Lower leg skin (tissue), 4 donors: ENCODE measurements at regions not wholly inside any gene's neighbourhood (a gene's known extent, or its start where the extent isn't known, plus 50 kb on each side); places are given as distances from the start of the nearest gene placed in this dataset.

ENCODE experiments used
- DNase-seq, 2 donors: peaks; one replicate each; pipeline ENCODE4 v3.0.0-alpha.2; 2019; ENCODE audit warnings: low spot score in 2 of 2
- H3K4me3 ChIP-seq: fragments of 200-600 bp; sonication (generic); 2 replicates; pipeline ENCODE4 v1.5.1; 2017; ENCODE audit warnings: mild to moderate bottlenecking, low read depth; ENCODE audit not compliant: poor library complexity, severe bottlenecking
- POLR2A ChIP-seq, 2 donors: fragments of 450-650 bp; IDR thresholded peaks; one replicate each; pipeline ENCODE4 v1.6.1; 2016 to 2017; ENCODE audit warnings: antibody characterized with exemption in 2 of 2, mild to moderate bottlenecking in 1 of 2, moderate library complexity in 1 of 2
- WGBS, 2 donors: methylation state at CpG; one replicate each; pipeline ENCODE4 v1.1.5; 2018; 5-methylcytosine and 5-hydroxymethylcytosine counted together
- intact Hi-C: fragments of 100-400 bp; cut with DNase I; formaldehyde crosslinking; loops from one replicate; pipeline ENCODE4 v1.15.0; 2023; ENCODE audit warnings: low total_unique reads
- TF ChIP-seq, protein P1 (sequence below), 3 donors: fragments of 450-650 bp; IDR thresholded peaks; one replicate each; pipeline ENCODE4 v1.5.1; 2016; ENCODE audit warnings: antibody characterized with exemption in 3 of 3, mild to moderate bottlenecking in 3 of 3, moderate library complexity in 2 of 3

DNA sequence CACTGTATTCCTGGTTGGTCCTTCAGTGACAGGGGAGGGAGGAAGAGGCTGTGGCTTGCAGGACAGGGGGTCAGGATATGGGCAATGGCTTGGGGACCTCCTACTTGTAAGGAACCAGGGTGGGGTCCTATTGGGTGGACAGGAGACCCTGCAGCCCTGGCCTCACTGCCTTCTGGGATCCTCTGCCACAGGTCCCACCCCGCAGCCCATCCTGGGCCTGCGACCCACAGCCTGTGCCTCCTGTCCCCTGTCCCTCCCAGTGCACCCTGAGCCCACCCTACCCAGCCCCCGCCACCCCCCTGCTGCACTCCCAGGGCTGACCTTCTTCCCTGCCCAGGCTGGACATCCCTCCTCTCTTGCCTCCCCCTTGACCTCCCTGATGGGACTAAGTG is 58.7 kb upstream of the MYL10 start:
- 75 to 80% methylated on average over 1 to 3 of the region's 3 CpGs for WGBS, 2 donors
- DNase-seq = no peak
- intact Hi-C loops = loop anchor here (5.0 kb wide), 1 partner anchor 550 kb away; no protein-coding TSS in a partner anchor
- no peak overlapping the region for H3K4me3 ChIP-seq
- no peak for TF ChIP-seq POLR2A (IDR thresholded peaks at IDR 0.05)

DNA sequence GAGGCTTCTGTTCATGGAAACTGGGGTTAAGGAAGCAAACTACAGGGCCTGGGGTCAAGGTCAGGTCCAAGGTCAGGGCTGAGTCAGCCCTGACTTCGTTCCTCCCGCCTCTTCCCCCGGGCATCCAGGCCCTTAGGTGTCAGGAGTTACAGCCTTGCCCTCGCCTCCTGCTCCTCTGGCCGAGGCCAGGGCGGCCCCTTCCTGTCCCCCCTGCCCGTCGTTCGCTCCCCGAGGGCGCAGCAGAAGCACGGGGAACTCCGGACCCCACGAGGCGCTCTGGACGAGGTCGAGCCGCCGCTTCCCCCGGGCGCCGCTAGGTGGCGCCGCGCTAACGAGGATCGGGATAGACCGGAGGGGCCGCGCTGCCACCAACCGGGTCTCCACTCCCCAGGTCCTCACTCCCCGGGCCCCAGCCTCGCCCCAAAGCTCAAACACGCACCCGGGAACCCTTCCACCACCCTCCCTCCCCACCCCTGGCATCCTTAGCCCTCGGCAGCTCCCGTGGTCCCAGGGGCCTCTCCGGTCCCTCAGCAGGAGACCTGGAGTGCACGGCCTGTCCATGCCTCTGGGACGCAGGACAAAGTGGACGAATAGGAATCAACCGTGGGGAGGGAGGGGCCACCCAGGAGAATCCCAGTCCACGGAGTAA is 59.2 kb upstream of the MYL10 start:
- H3K4me3 ChIP-seq = no peak overlapping the region
- TF ChIP-seq POLR2A (IDR thresholded peaks at IDR 0.05) = no peak
- TF ChIP-seq, protein P1, sequence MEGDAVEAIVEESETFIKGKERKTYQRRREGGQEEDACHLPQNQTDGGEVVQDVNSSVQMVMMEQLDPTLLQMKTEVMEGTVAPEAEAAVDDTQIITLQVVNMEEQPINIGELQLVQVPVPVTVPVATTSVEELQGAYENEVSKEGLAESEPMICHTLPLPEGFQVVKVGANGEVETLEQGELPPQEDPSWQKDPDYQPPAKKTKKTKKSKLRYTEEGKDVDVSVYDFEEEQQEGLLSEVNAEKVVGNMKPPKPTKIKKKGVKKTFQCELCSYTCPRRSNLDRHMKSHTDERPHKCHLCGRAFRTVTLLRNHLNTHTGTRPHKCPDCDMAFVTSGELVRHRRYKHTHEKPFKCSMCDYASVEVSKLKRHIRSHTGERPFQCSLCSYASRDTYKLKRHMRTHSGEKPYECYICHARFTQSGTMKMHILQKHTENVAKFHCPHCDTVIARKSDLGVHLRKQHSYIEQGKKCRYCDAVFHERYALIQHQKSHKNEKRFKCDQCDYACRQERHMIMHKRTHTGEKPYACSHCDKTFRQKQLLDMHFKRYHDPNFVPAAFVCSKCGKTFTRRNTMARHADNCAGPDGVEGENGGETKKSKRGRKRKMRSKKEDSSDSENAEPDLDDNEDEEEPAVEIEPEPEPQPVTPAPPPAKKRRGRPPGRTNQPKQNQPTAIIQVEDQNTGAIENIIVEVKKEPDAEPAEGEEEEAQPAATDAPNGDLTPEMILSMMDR (IDR thresholded peaks at IDR 0.05) = peak in 1 of 3 donors; percentile 45
- DNase-seq = peak; percentile 44 to 95
- WGBS, 2 donors = 2 to 3% methylated on average over 39 to 40 of the region's 43 CpGs
- intact Hi-C loops = loop anchor here (5.0 kb wide), 1 partner anchor 549 kb away; no protein-coding TSS in a partner anchor

DNA sequence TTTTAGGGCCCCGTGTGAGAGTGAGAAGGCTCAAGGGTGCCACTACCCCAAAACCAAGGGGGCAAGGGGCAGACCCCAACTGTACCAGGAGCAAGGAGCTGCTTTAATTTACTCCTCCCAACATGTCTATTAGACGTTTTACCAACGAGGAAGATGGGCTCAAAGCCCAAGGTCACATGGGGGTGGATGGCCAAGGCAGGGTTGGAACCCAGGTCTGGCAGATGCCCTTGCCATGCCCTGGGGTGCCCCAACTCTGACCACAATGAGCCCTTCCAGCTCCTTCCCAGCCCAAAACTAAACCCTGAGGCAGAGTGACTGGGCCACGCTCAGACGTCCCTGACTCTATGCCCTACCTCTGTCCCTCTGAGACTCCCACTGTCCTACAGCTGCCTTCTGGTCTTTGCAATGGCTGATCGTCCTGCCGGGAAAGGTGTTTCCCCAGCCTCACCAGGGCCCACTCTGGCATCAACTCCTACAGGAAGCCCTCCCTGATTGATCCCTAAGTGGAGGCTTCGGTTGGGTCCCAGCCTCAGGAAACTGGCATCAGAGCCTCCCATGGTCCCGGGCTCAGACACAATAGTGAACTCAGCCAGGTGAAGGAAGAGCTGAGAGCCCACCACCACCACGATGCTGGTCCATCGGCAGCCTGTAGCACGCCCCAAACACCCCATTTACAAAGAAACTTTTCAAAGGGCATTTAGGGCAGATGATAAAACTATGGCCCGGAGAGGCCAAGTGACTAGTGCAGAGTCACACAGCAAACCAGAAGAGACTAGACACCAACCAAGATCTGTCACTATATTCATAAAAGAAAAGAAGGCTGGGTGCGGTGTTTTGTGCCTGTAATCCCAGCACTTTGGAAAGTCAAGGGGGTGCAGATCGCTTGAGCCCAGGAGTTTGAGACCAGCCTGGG is 60.2 kb upstream of the MYL10 start:
- intact Hi-C loops = loop anchor here (5.0 kb wide), 1 partner anchor 548 kb away; no protein-coding TSS in a partner anchor
- no peak overlapping the region for H3K4me3 ChIP-seq
- DNase-seq = no peak
- 65 to 68% methylated on average over 15 of the region's 15 CpGs for WGBS, 2 donors
- TF ChIP-seq POLR2A (IDR thresholded peaks at IDR 0.05) = no peak

DNA sequence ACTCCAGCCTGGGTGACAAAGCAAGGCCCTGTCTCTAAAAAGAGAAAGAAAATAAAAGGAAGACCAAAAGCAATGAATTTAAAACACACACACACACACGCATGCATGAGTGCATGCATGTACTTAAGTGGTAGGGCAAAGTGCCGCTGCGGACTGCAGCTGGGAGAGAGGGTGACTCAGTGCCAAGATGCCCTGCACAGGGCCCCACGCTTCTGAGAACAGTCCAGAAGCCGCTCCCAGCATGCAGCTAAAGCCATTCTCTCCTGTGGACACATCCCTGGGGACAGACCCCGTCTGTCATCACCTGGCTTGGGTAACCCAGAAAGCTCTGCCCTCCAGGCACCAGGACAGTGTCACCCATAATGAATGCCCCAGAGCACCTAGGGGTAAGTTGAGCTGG is 61.0 kb upstream of the MYL10 start:
- intact Hi-C loops = no loop called here
- TF ChIP-seq POLR2A (IDR thresholded peaks at IDR 0.05) = no peak
- no peak overlapping the region for H3K4me3 ChIP-seq
- DNase-seq = no peak
- whole genome bisulfite sequencing, 2 donors = 71 to 87% methylated on average over 5 to 6 of the region's 6 CpGs

DNA sequence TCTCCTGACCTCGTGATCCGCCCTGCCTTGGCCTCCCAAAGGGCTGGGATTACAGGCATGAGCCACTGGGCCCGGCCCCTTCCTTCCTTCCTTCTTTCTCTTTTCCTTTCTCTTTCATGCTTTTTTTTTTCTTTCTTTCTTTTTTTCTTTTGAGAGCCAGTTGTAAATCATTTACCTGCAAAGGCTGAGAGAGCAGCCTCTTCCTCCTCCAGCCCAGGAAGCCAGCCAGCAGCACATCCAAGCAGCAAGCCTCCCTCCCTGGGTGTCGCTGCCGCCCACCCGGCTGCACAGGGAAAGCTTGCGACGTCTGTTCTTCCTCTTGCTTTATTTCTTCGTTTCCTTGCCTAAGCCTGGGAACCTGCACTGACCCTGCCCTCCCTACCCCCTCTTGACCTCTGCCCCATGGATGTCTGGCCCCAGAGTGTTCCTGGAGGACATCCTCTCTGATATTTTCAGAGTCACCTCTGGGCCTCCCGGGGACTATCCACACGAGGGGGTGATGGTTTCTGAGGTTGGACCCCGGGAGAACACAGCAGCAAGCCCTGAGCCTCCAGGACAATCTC is 62.8 kb upstream of the MYL10 start:
- DNase-seq = no peak
- no peak overlapping the region for H3K4me3 ChIP-seq
- WGBS, 2 donors = 40 to 54% methylated on average over 12 of the region's 12 CpGs
- intact Hi-C loops = no loop called here
- TF ChIP-seq, protein P1 (IDR thresholded peaks at IDR 0.05) = no peak
- no peak for TF ChIP-seq POLR2A (IDR thresholded peaks at IDR 0.05)

DNA sequence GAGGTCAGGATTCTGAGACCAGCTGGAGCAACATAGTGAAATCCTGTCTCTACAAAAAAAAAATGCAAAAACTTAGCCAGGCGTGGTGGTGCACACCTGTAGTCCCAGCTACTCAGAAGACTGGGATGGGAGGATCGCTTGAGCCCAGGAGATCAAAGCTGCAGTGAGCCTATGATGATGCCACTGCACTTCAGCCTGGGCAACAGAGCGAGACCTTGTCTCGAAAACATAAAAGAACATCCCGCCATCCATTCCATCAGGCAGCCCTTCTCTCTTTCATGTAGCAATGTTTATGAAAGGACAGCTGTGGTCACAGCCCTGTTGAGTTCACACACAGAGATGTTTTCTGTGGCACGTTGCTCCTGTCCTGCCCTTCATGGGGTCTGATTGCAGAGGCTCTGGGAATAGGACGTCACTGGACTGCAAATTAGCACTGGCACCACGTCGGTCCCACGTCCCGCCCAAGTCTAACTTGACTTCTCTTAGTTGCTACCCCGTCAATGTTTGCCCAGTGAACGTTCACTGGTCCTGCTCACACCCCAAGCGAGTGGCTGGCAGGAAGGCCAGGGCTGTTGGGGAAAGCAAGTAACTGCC is 64.5 kb upstream of the MYL10 start:
- H3K4me3 ChIP-seq = no peak overlapping the region
- DNase-seq = no peak
- TF ChIP-seq, protein P1 (IDR thresholded peaks at IDR 0.05) = no peak
- no peak for TF ChIP-seq POLR2A (IDR thresholded peaks at IDR 0.05)
- intact Hi-C loops = no loop called here
- WGBS, 2 donors = 85% methylated on average over 14 of the region's 14 CpGs

DNA sequence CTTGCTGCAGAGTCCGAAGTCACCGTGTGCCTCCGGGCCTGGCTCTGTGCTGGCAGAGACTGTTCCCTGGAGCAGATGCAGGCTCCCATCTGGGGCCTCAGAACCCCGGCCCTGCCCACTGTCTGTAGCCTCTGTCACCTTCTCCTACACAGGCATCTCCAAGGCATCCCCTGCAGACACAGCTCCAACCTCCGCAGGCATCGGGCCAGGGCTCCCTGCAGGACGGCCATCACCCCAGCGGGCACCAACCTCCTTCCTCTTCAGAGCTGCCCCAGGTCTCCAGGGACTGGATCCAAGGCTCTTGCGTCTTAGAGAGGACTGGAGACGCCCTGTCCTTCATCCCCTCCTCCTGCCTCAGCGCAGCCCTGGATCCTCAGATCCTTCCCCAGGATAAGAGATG is 69.9 kb upstream of the MYL10 start:
- intact Hi-C loops = no loop called here
- no peak overlapping the region for H3K4me3 ChIP-seq
- 75 to 80% methylated on average over 8 to 10 of the region's 11 CpGs for WGBS, 2 donors
- no peak for DNase-seq
- TF ChIP-seq, protein P1 (IDR thresholded peaks at IDR 0.05) = no peak
- no peak for TF ChIP-seq POLR2A (IDR thresholded peaks at IDR 0.05)
